Peyer's patch (tissue), 4 donors: ENCODE measurements at regions not wholly inside any gene's neighbourhood (a gene's known extent, or its start where the extent isn't known, plus 50 kb on each side); places are given as distances from the start of the nearest gene placed in this dataset.

Source experiments
- DNase-seq, 3 donors: peaks; one replicate each; pipeline ENCODE4 v3.0.0-alpha.2; 2017 to 2019
- H3K27ac ChIP-seq, 4 donors: fragments of 200-600 bp; sonication (generic); one replicate each; pipeline ENCODE4 v1.5.1; 2016 to 2019
- H3K27me3 ChIP-seq, 2 donors: fragments of 200-600 bp; sonication (generic); one replicate each; pipeline ENCODE4 v1.5.1; 2019
- H3K36me3 ChIP-seq, 3 donors: fragments of 200-600 bp; sonication (generic); one replicate each; pipeline ENCODE4 v1.5.1; 2016 to 2019
- H3K4me1 ChIP-seq, 4 donors: fragments of 200-600 bp; sonication (generic); one replicate each; pipeline ENCODE4 v1.5.1; 2016 to 2019
- H3K4me3 ChIP-seq, 4 donors: fragments of 200-600 bp; sonication (generic); 1 replicate in 3 of 4; 2 replicates in 1 of 4; pipeline ENCODE4 v1.5.1; 2016 to 2019; ENCODE audit warnings: mild to moderate bottlenecking in 1 of 4
- H3K9me3 ChIP-seq, 4 donors: fragments of 200-600 bp; sonication (generic); one replicate each; pipeline ENCODE4 v1.5.1; 2016 to 2019; ENCODE audit warnings: mild to moderate bottlenecking in 1 of 4
- POLR2A ChIP-seq, 2 donors: fragments of 450-650 bp; IDR thresholded peaks; one replicate each; pipeline ENCODE4 v1.5.1; 2017; ENCODE audit warnings: antibody characterized with exemption in 2 of 2, mild to moderate bottlenecking in 2 of 2, moderate library complexity in 2 of 2
- TF ChIP-seq, protein P1 (sequence below), 6 experiments: fragments of 450-650 bp in 4 of 6; fragments of 200-600 bp in 2 of 6; sonication (generic) in 1 of 6; IDR thresholded peaks; one replicate each; pipeline ENCODE4 v1.5.1; 2017 to 2019; ENCODE audit warnings: antibody characterized with exemption in 6 of 6, mild to moderate bottlenecking in 3 of 6, moderate library complexity in 1 of 6

- TF ChIP-seq, protein P1, sequence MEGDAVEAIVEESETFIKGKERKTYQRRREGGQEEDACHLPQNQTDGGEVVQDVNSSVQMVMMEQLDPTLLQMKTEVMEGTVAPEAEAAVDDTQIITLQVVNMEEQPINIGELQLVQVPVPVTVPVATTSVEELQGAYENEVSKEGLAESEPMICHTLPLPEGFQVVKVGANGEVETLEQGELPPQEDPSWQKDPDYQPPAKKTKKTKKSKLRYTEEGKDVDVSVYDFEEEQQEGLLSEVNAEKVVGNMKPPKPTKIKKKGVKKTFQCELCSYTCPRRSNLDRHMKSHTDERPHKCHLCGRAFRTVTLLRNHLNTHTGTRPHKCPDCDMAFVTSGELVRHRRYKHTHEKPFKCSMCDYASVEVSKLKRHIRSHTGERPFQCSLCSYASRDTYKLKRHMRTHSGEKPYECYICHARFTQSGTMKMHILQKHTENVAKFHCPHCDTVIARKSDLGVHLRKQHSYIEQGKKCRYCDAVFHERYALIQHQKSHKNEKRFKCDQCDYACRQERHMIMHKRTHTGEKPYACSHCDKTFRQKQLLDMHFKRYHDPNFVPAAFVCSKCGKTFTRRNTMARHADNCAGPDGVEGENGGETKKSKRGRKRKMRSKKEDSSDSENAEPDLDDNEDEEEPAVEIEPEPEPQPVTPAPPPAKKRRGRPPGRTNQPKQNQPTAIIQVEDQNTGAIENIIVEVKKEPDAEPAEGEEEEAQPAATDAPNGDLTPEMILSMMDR (IDR thresholded peaks at IDR 0.05) = no peak
- no peak for TF ChIP-seq POLR2A (IDR thresholded peaks at IDR 0.05)
- DNase-seq = no peak
- H3K9me3 ChIP-seq = no peaks in the 10 kb centered on the region
- H3K36me3 ChIP-seq = no peaks in the 10 kb centered on the region
- H3K4me3 ChIP-seq = no peak overlapping the region
- H3K27ac ChIP-seq = no peak overlapping the region
- no peaks in the 10 kb centered on the region for H3K27me3 ChIP-seq
- no peaks in the 10 kb centered on the region for H3K4me1 ChIP-seq
Observed at GRCh38 chr2:186027922-186028321, 289.3 kb downstream of the FSIP2 start.

GRCh38 chr2:186031229-186031628 is 292.6 kb downstream of the FSIP2 start:
- no peaks in the 10 kb centered on the region for H3K36me3 ChIP-seq
- no peak overlapping the region for H3K4me3 ChIP-seq
- H3K27me3 ChIP-seq = no peaks in the 10 kb centered on the region
- no peak for DNase-seq
- no peaks in the 10 kb centered on the region for H3K9me3 ChIP-seq
- no peak overlapping the region for H3K27ac ChIP-seq
- no peaks in the 10 kb centered on the region for H3K4me1 ChIP-seq
- TF ChIP-seq POLR2A (IDR thresholded peaks at IDR 0.05) = no peak
- TF ChIP-seq, protein P1 (IDR thresholded peaks at IDR 0.05) = no peak

GRCh38 chr2:186032102-186032738 is 293.6 kb downstream of the FSIP2 start:
- TF ChIP-seq, protein P1 (IDR thresholded peaks at IDR 0.05) = no peak
- no peak for TF ChIP-seq POLR2A (IDR thresholded peaks at IDR 0.05)
- Histone ChIP-seq H3K27me3 (no peaks in the 10 kb centered on the region), H3K36me3 (no peaks in the 10 kb centered on the region), H3K4me1 (no peaks in the 10 kb centered on the region), H3K27ac (no peak overlapping the region), H3K9me3 (no peaks in the 10 kb centered on the region), H3K4me3 (no peak overlapping the region)
- DNase-seq = no peak

GRCh38 chr2:186032930-186033329 is 294.3 kb downstream of the FSIP2 start:
- Histone ChIP-seq H3K27me3 (no peaks in the 10 kb centered on the region), H3K4me1 (no peaks in the 10 kb centered on the region), H3K9me3 (no peaks in the 10 kb centered on the region), H3K4me3 (no peak overlapping the region), H3K27ac (no peak overlapping the region), H3K36me3 (no peaks in the 10 kb centered on the region)
- TF ChIP-seq, protein P1 (IDR thresholded peaks at IDR 0.05) = no peak
- no peak for TF ChIP-seq POLR2A (IDR thresholded peaks at IDR 0.05)
- DNase-seq = no peak

DNA sequence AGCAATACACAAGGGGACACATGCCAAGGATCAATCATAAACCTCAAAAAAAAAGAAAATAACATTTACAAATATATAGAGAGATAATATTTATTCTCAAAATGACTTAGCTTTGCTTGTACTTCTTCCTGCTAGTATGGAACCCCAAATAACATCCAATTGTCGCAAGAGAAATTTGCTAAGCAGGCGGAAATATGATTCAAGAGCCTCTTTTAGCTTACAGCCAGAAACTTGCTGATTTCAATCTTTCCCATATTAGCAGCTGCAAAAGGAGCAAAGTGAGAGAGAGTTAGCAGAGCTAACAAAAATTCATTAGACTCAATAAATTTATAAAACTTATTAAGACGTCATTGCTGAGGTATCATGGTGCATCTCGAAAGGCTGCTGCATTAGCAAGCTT is 294.9 kb downstream of the FSIP2 start:
- DNase-seq = no peak
- Histone ChIP-seq H3K4me1 (no peaks in the 10 kb centered on the region), H3K4me3 (no peak overlapping the region), H3K27me3 (no peaks in the 10 kb centered on the region), H3K27ac (no peak overlapping the region), H3K9me3 (no peaks in the 10 kb centered on the region), H3K36me3 (no peaks in the 10 kb centered on the region)
- TF ChIP-seq, protein P1 (IDR thresholded peaks at IDR 0.05) = no peak
- TF ChIP-seq POLR2A (IDR thresholded peaks at IDR 0.05) = no peak
